ENCODE measurements at regions not wholly inside any gene's neighbourhood (a gene's known extent, or its start where the extent isn't known, plus 50 kb on each side); places are given as distances from the start of the nearest gene placed in this dataset.

DNA sequence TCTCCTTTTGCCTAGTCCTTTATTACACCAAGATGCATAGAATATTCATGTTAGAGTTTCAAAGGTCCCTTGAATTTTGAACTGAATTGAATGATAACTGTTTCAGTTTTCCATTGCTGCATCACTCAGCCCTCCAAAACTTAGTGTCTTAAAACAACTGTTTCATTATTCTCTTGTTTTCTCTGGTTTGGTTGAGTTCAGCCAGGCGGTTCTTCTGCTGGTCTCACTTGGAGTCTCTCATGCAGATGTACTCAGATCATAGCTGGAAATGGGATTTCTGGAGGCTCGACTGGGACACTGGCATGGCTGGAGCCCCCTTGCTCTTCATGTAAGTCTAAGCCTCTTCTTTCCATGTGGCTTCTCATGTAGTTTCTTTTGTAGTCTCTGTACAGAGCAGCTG, 107.2 kb upstream of the MKI67 start:
- Histone ChIP-seq H3K27ac (ENCODE audit: poor library complexity, severe bottlenecking) (no peak overlapping the region), H3K36me3 (ENCODE audit: low read depth) (no peaks in the 10 kb centered on the region), H3K27me3 (ENCODE audit: insufficient read depth, poor library complexity, severe bottlenecking) (peaks cover 6% of the 10 kb centered on the region), H3K4me3 (ENCODE audit: severe bottlenecking) (no peak overlapping the region), H3K9me3 (ENCODE audit: severe bottlenecking) (no peaks in the 10 kb centered on the region), H3K4me1 (ENCODE audit: insufficient read depth, poor library complexity, severe bottlenecking) (no peaks in the 10 kb centered on the region)
- DNase-seq (ENCODE audit: low spot score) (no peak), ATAC-seq (ENCODE audit: low read depth) (no peak)
- no peak for TF ChIP-seq CTCF (IDR thresholded peaks at IDR 0.05; ENCODE audit: poor library complexity, severe bottlenecking)

- DNase-seq (ENCODE audit: low spot score) (no peak), ATAC-seq (ENCODE audit: low read depth) (no peak)
- H3K27me3 ChIP-seq (ENCODE audit: insufficient read depth, poor library complexity, severe bottlenecking) = no peaks in the 10 kb centered on the region
- TF ChIP-seq CTCF (IDR thresholded peaks at IDR 0.05; ENCODE audit: poor library complexity, severe bottlenecking) = no peak
- no peaks in the 10 kb centered on the region for H3K4me1 ChIP-seq (ENCODE audit: insufficient read depth, poor library complexity, severe bottlenecking)
- no peaks in the 10 kb centered on the region for H3K9me3 ChIP-seq (ENCODE audit: severe bottlenecking)
- no peak overlapping the region for H3K4me3 ChIP-seq (ENCODE audit: severe bottlenecking)
- no peaks in the 10 kb centered on the region for H3K36me3 ChIP-seq (ENCODE audit: low read depth)
- no peak overlapping the region for H3K27ac ChIP-seq (ENCODE audit: poor library complexity, severe bottlenecking)
Measured at GRCh38 chr10:128237710-128238109, 111.5 kb upstream of the MKI67 start.

GRCh38 chr10:128241023-128241422, 114.8 kb upstream of the MKI67 start:
- H3K27ac ChIP-seq (ENCODE audit: poor library complexity, severe bottlenecking) = no peak overlapping the region
- H3K9me3 ChIP-seq (ENCODE audit: severe bottlenecking) = no peaks in the 10 kb centered on the region
- H3K4me1 ChIP-seq (ENCODE audit: insufficient read depth, poor library complexity, severe bottlenecking) = no peaks in the 10 kb centered on the region
- no peak for TF ChIP-seq CTCF (IDR thresholded peaks at IDR 0.05; ENCODE audit: poor library complexity, severe bottlenecking)
- ATAC-seq (ENCODE audit: low read depth) = no peak
- no peak overlapping the region for H3K4me3 ChIP-seq (ENCODE audit: severe bottlenecking)
- H3K36me3 ChIP-seq (ENCODE audit: low read depth) = no peaks in the 10 kb centered on the region
- DNase-seq (ENCODE audit: low spot score) = no peak
- no peaks in the 10 kb centered on the region for H3K27me3 ChIP-seq (ENCODE audit: insufficient read depth, poor library complexity, severe bottlenecking)

DNA sequence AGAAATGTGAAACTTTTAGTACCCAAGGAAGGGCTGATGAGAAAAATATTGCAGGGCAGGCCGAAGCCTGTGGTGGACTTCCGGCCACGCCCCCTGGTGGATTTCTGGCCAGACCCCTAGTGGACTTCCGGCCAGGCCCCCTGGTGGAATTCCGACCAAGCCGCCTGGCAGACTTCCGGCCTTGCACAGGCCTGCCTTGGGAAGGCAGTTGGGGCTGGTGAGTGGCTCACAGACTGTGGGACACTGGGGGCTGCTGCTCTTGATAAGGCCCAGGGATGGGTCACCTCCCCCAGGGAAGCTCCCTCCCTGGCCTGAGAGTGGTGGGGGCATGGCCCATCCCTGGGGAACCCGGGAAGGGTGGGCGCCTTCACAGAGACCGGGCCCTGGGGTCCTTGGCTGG, 116.4 kb upstream of the MKI67 start:
- no peak overlapping the region for H3K27ac ChIP-seq (ENCODE audit: poor library complexity, severe bottlenecking)
- H3K36me3 ChIP-seq (ENCODE audit: low read depth) = no peaks in the 10 kb centered on the region
- no peak overlapping the region for H3K4me3 ChIP-seq (ENCODE audit: severe bottlenecking)
- no peaks in the 10 kb centered on the region for H3K4me1 ChIP-seq (ENCODE audit: insufficient read depth, poor library complexity, severe bottlenecking)
- H3K9me3 ChIP-seq (ENCODE audit: severe bottlenecking) = no peaks in the 10 kb centered on the region
- TF ChIP-seq CTCF (IDR thresholded peaks at IDR 0.05; ENCODE audit: poor library complexity, severe bottlenecking) = no peak
- DNase-seq (ENCODE audit: low spot score) = no peak
- no peaks in the 10 kb centered on the region for H3K27me3 ChIP-seq (ENCODE audit: insufficient read depth, poor library complexity, severe bottlenecking)
- ATAC-seq (ENCODE audit: low read depth) = no peak

DNA sequence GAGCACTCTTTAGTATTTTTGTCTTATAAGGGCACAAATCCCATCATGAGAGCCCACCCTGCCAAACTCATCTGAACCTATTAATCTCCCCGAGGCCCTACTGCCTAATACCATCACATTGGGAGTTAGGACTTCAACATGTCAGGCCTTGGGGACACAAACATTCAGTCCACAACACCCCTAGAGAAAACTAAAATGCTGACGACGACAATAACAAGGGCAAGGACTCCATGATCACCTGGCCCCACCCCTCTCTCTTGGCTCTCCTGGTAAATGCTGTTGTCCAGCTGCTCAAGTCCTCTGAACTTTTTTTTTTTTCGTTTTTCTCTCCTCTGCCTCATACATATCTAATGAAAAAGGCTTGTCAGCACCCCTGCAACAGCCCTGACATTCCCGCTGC, 118.8 kb upstream of the MKI67 start:
- no peak for TF ChIP-seq CTCF (IDR thresholded peaks at IDR 0.05; ENCODE audit: poor library complexity, severe bottlenecking)
- no peak overlapping the region for H3K4me3 ChIP-seq (ENCODE audit: severe bottlenecking)

More for the DNA sequence above, 118.8 kb upstream of the MKI67 start:
- Histone ChIP-seq H3K4me1 (ENCODE audit: insufficient read depth, poor library complexity, severe bottlenecking) (no peaks in the 10 kb centered on the region), H3K27me3 (ENCODE audit: insufficient read depth, poor library complexity, severe bottlenecking) (no peaks in the 10 kb centered on the region), H3K27ac (ENCODE audit: poor library complexity, severe bottlenecking) (no peak overlapping the region), H3K9me3 (ENCODE audit: severe bottlenecking) (no peaks in the 10 kb centered on the region), H3K36me3 (ENCODE audit: low read depth) (no peaks in the 10 kb centered on the region)
- ATAC-seq (ENCODE audit: low read depth) (no peak), DNase-seq (ENCODE audit: low spot score) (no peak)

Data from RWPE2 (cell line).